HEK293 (cell line): ENCODE measurements at regions not wholly inside any gene's neighbourhood (a gene's known extent, or its start where the extent isn't known, plus 50 kb on each side); places are given as distances from the start of the nearest gene placed in this dataset.

ENCODE experiments used
- CTCF ChIA-PET: fragments of 350-600 bp; formaldehyde crosslinking; extraction: SDS; loops from one replicate; lab custom pipeline; 2021; ENCODE audit warnings: antibody characterized with exemption; lab: Yijun Ruan, JAX
- POLR2A ChIA-PET: fragments of 300-600 bp; formaldehyde crosslinking; extraction: SDS; loops from one replicate; lab custom pipeline; 2020; ENCODE audit warnings: antibody characterized with exemption, inconsistent platforms; lab: Yijun Ruan, JAX
- H3K27ac ChIP-seq: fragments of 200-500 bp; sonication (Bioruptor generic); 2 replicates; pipeline ENCODE4 v1.5.1; 2014; ENCODE audit warnings: low read depth, low read length, control low read depth, inconsistent platforms; ENCODE audit errors: extremely low read depth
- H3K36me3 ChIP-seq, 2 experiments: fragments of 200-500 bp in 1 of 2; sonication (Bioruptor generic) in 1 of 2; 1 replicate in 1 of 2; 2 replicates in 1 of 2; pipeline ENCODE4 v1.5.1; 2014 to 2017; ENCODE audit warnings: inconsistent platforms in 2 of 2, low read length in 2 of 2; ENCODE audit not compliant: control insufficient read depth in 2 of 2, insufficient read depth in 1 of 2
- H3K4me1 ChIP-seq: fragments of 200-500 bp; sonication (Bioruptor generic); 2 replicates; pipeline ENCODE4 v1.5.1; 2014; ENCODE audit warnings: mild to moderate bottlenecking, low read length, inconsistent platforms; ENCODE audit not compliant: control insufficient read depth, insufficient read depth
- H3K4me3 ChIP-seq: 2 replicates; pipeline ENCODE4 v1.5.1; 2011; ENCODE audit warnings: low read depth, mild to moderate bottlenecking, control low read depth, low read length, moderate library complexity
- H3K9me3 ChIP-seq: fragments of 200-500 bp; sonication (Bioruptor generic); 2 replicates; pipeline ENCODE4 v1.5.1; 2014; ENCODE audit warnings: low read depth, low read length, inconsistent platforms; ENCODE audit not compliant: control insufficient read depth, insufficient read depth
- BCL6B ChIP-seq: fragments of 450-650 bp; formaldehyde crosslinking; IDR thresholded peaks from 2 replicates; pipeline ENCODE4 v1.5.1; 2017; ENCODE audit warnings: missing biosample characterization, missing genetic modification characterization
- FEZF1 ChIP-seq: fragments of 450-650 bp; formaldehyde crosslinking; IDR thresholded peaks from 2 replicates; pipeline ENCODE4 v1.5.1; 2016; ENCODE audit warnings: missing biosample characterization, missing genetic modification characterization
- HOXA7 ChIP-seq: sonication (generic); formaldehyde crosslinking; IDR thresholded peaks from 2 replicates; pipeline ENCODE4 v1.8.1; 2022; ENCODE audit warnings: missing genetic modification reagents, borderline replicate concordance
- HOXC10 ChIP-seq: sonication (generic); formaldehyde crosslinking; IDR thresholded peaks from 2 replicates; pipeline ENCODE4 v1.8.1; 2023; ENCODE audit warnings: mild to moderate bottlenecking, missing genetic modification reagents
- KLF8 ChIP-seq: fragments of 450-650 bp; formaldehyde crosslinking; IDR thresholded peaks from 2 replicates; pipeline ENCODE4 v1.5.1; 2016; ENCODE audit warnings: missing biosample characterization, missing genetic modification characterization
- MYNN ChIP-seq: fragments of 450-650 bp; formaldehyde crosslinking; IDR thresholded peaks from 2 replicates; pipeline ENCODE4 v1.5.1; 2016; ENCODE audit warnings: missing biosample characterization, missing genetic modification characterization, borderline replicate concordance
- ZBTB44 ChIP-seq: fragments of 450-650 bp; IDR thresholded peaks from 2 replicates; pipeline ENCODE4 v1.5.1; 2018; ENCODE audit warnings: missing biosample characterization, mild to moderate bottlenecking, missing genetic modification characterization
- ZEB2 ChIP-seq: fragments of 450-650 bp; formaldehyde crosslinking; IDR thresholded peaks from 2 replicates; pipeline ENCODE4 v1.5.1; 2016; ENCODE audit warnings: missing biosample characterization, missing genetic modification characterization
- ZNF169 ChIP-seq: fragments of 450-650 bp; formaldehyde crosslinking; IDR thresholded peaks from 2 replicates; pipeline ENCODE4 v1.5.1; 2016; ENCODE audit warnings: missing biosample characterization, missing genetic modification characterization
- ZNF202 ChIP-seq: fragments of 450-650 bp; formaldehyde crosslinking; IDR thresholded peaks from 2 replicates; pipeline ENCODE4 v1.5.1; 2016; ENCODE audit warnings: missing biosample characterization, missing genetic modification characterization, borderline replicate concordance
- ZNF23 ChIP-seq: fragments of 450-650 bp; formaldehyde crosslinking; IDR thresholded peaks from 2 replicates; pipeline ENCODE4 v1.5.1; 2016; ENCODE audit warnings: missing biosample characterization, missing genetic modification characterization, borderline replicate concordance
- ZNF274 ChIP-seq, 2 experiments: fragments of 200-500 bp in 1 of 2; fragments of 450-650 bp in 1 of 2; sonication (Bioruptor generic) in 1 of 2; formaldehyde crosslinking in 1 of 2; IDR thresholded peaks; 2 replicates each; pipeline versions ENCODE4 v1.5.1 to v1.6.1; 2014 to 2016; ENCODE audit warnings: borderline replicate concordance in 1 of 2, inconsistent platforms in 1 of 2, low read length in 1 of 2, missing biosample characterization in 1 of 2, missing genetic modification characterization in 1 of 2
- ZNF324 ChIP-seq: fragments of 450-650 bp; formaldehyde crosslinking; IDR thresholded peaks from 2 replicates; pipeline ENCODE4 v1.5.1; 2016; ENCODE audit warnings: missing biosample characterization, missing genetic modification characterization
- ZNF416 ChIP-seq: fragments of 450-650 bp; formaldehyde crosslinking; IDR thresholded peaks from 2 replicates; pipeline ENCODE4 v1.5.1; 2016; ENCODE audit warnings: missing biosample characterization, missing genetic modification characterization
- ZNF513 ChIP-seq: fragments of 450-650 bp; IDR thresholded peaks from 2 replicates; pipeline ENCODE4 v1.5.1; 2018; ENCODE audit warnings: missing biosample characterization, missing genetic modification characterization
- ZNF555 ChIP-seq: fragments of 450-650 bp; formaldehyde crosslinking; conservative IDR thresholded peaks from 2 replicates; pipeline ENCODE4 v1.5.1; 2017; ENCODE audit warnings: missing biosample characterization, mild to moderate bottlenecking, missing genetic modification characterization, inconsistent platforms
- ZNF558 ChIP-seq: fragments of 450-650 bp; formaldehyde crosslinking; IDR thresholded peaks from 2 replicates; pipeline ENCODE4 v1.5.1; 2016; ENCODE audit warnings: missing biosample characterization, missing genetic modification characterization
- ZNF747 ChIP-seq: fragments of 450-650 bp; formaldehyde crosslinking; IDR thresholded peaks from 2 replicates; pipeline ENCODE4 v1.5.1; 2016; ENCODE audit warnings: missing biosample characterization, missing genetic modification characterization
- ZNF785 ChIP-seq: fragments of 450-650 bp; formaldehyde crosslinking; IDR thresholded peaks from 2 replicates; pipeline ENCODE4 v1.5.1; 2016; ENCODE audit warnings: missing biosample characterization, missing genetic modification characterization
- ZNF843 ChIP-seq: fragments of 450-650 bp; formaldehyde crosslinking; IDR thresholded peaks from 2 replicates; pipeline ENCODE4 v1.5.1; 2016; ENCODE audit warnings: missing biosample characterization, missing genetic modification characterization
- TF ChIP-seq, protein P1 (sequence below): fragments of 450-650 bp; formaldehyde crosslinking; IDR thresholded peaks from 2 replicates; pipeline ENCODE4 v1.5.1; 2017; ENCODE audit warnings: missing biosample characterization, mild to moderate bottlenecking, missing genetic modification characterization, moderate library complexity
- TF ChIP-seq, protein P2 (sequence below): fragments of 450-650 bp; formaldehyde crosslinking; IDR thresholded peaks from 2 replicates; pipeline ENCODE4 v1.5.1; 2016; ENCODE audit warnings: missing biosample characterization, missing genetic modification characterization

DNA sequence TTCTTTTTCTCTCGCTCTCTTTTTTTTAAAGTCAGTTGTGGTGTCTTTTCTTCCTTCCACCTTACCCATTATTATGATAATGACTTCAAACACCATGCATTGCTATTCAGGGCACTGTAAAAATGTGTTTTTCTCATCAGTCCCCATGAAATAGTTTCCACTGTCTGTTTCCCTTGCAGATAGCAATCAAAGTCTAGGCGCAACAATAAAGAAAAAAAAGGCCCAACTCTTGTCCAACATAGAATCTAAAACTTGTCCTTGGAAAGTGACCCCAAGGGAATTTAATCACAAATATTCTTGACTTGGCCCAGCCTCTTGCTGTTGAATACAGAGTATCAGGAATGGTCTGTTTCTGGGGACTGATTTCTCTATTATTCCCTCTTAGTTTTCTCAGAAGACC lies 382.5 kb downstream of the PLPP3 start:
- H3K36me3 ChIP-seq = no peaks in the 10 kb centered on the region
- no peaks in the 10 kb centered on the region for H3K9me3 ChIP-seq
- H3K4me1 ChIP-seq = no peaks in the 10 kb centered on the region; the same call in 1 of the 2 replicates
- no peak overlapping the region for H3K27ac ChIP-seq
- ChIA-PET POLR2A (no interaction called here), CTCF (interaction anchor here (0.6 to 0.7 kb wide), 2 partner anchors 365 to 1178 kb away, joined by 3 to 5 read pairs; no protein-coding TSS in a partner anchor)
- no peak for TF ChIP-seq ZNF324 (tag by site-specific recombination)
- H3K4me3 ChIP-seq = no peak overlapping the region

GRCh38 chr1:56194701-56195300 lies 384.6 kb downstream of the PLPP3 start:
- Histone ChIP-seq H3K27ac (no peak overlapping the region), H3K4me1 (no peaks in the 10 kb centered on the region; the same call in 1 of the 2 replicates), H3K9me3 (no peaks in the 10 kb centered on the region), H3K4me3 (no peak overlapping the region), H3K36me3 (no peaks in the 10 kb centered on the region)
- CTCF ChIA-PET = no interaction called here
- TF ChIP-seq BCL6B (tag by site-specific recombination) = no peak
- no peak for TF ChIP-seq HOXA7
- TF ChIP-seq ZNF202 (tag by site-specific recombination) = no peak
- no peak for TF ChIP-seq ZBTB44 (tag by site-specific recombination)
- no peak for TF ChIP-seq ZNF169
- TF ChIP-seq, protein P1, sequence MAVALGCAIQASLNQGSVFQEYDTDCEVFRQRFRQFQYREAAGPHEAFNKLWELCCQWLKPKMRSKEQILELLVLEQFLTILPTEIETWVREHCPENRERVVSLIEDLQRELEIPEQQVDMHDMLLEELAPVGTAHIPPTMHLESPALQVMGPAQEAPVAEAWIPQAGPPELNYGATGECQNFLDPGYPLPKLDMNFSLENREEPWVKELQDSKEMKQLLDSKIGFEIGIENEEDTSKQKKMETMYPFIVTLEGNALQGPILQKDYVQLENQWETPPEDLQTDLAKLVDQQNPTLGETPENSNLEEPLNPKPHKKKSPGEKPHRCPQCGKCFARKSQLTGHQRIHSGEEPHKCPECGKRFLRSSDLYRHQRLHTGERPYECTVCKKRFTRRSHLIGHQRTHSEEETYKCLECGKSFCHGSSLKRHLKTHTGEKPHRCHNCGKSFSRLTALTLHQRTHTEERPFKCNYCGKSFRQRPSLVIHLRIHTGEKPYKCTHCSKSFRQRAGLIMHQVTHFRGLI (tag by site-specific recombination) = no peak
- TF ChIP-seq, all 188 proteins: peak for 0
- POLR2A ChIA-PET = no interaction called here

GRCh38 chr1:56193656-56194055 lies 385.7 kb downstream of the PLPP3 start:
- H3K4me3 ChIP-seq = no peak overlapping the region
- ChIA-PET CTCF (no interaction called here), POLR2A (no interaction called here)
- no peaks in the 10 kb centered on the region for H3K36me3 ChIP-seq
- no peak overlapping the region for H3K27ac ChIP-seq
- H3K9me3 ChIP-seq = no peaks in the 10 kb centered on the region
- no peaks in the 10 kb centered on the region for H3K4me1 ChIP-seq
- TF ChIP-seq FEZF1 (tag by site-specific recombination) (no peak), ZEB2 (tag by site-specific recombination) (no peak), ZNF416 (tag by site-specific recombination) (no peak), ZNF747 (tag by site-specific recombination) (no peak), ZNF843 (tag by site-specific recombination) (no peak), ZNF555 (tag by site-specific recombination) (no peak), MYNN (tag by site-specific recombination) (no peak), ZNF513 (tag by site-specific recombination) (no peak), ZNF23 (tag by site-specific recombination) (no peak), BCL6B (tag by site-specific recombination) (no peak), HOXC10 (no peak), ZNF274 (IDR thresholded peaks at IDR 0.05; ENCODE audit: low read length) (no peak), ZNF274 (tag by site-specific recombination; IDR thresholded peaks at IDR 0.05; ENCODE audit: borderline replicate concordance) (no peak), KLF8 (tag by site-specific recombination) (no peak), ZNF558 (tag by site-specific recombination) (no peak), ZNF785 (tag by site-specific recombination) (no peak)
- TF ChIP-seq, protein P2, sequence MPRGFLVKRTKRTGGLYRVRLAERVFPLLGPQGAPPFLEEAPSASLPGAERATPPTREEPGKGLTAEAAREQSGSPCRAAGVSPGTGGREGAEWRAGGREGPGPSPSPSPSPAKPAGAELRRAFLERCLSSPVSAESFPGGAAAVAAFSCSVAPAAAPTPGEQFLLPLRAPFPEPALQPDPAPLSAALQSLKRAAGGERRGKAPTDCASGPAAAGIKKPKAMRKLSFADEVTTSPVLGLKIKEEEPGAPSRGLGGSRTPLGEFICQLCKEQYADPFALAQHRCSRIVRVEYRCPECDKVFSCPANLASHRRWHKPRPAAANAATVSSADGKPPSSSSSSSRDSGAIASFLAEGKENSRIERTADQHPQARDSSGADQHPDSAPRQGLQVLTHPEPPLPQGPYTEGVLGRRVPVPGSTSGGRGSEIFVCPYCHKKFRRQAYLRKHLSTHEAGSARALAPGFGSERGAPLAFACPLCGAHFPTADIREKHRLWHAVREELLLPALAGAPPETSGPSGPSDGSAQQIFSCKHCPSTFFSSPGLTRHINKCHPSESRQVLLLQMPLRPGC = no peak
